SU-DHL-6 (cell line): ENCODE measurements at regions not wholly inside any gene's neighbourhood (a gene's known extent, or its start where the extent isn't known, plus 50 kb on each side); places are given as distances from the start of the nearest gene placed in this dataset.

Experiments
- CTCF ChIP-seq: fragments of 200-600 bp; sonication (generic); IDR thresholded peaks from one replicate; pipeline ENCODE4 v1.5.1; 2017; ENCODE audit warnings: antibody characterized with exemption, mild to moderate bottlenecking, low read length, moderate library complexity; ENCODE audit not compliant: insufficient read depth, poor library complexity, severe bottlenecking
- EZH2phosphoT487 ChIP-seq: fragments of 200-600 bp; sonication (generic), shearing (Covaris generic); conservative IDR thresholded peaks from 2 replicates; pipeline ENCODE4 v1.6.1; 2018; ENCODE audit warnings: mild to moderate bottlenecking, antibody characterized with exemption, low read length, moderate library complexity, mixed read lengths

DNA sequence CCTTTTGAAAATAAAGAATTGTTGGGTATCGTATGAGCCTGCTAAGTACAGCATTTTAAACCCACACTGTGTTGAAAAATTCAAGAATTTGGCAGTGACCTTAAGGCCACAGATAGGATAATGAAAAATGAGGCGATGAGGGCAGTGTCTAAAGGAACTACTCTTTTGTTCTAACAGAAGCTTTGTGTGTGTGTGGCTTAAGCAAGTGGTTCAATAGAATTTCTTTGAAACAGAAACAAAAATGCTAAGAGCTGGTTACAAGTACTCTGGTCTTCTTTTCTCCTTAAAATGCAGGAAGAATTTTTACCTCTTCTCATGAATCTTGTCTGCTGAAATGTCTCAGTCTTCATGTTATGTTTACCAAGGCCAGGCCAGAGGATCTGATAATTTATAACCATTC, 279.5 kb downstream of the ZNF536 start:
- no peak for TF ChIP-seq CTCF
- TF ChIP-seq EZH2phosphoT487 = no peak
